Testis (tissue), 2 donors: ENCODE measurements at regions not wholly inside any gene's neighbourhood (a gene's known extent, or its start where the extent isn't known, plus 50 kb on each side); places are given as distances from the start of the nearest gene placed in this dataset.

Source experiments
- DNase-seq: peaks from one replicate; pipeline ENCODE4 v3.0.0-alpha.2; 2019
- H3K27ac ChIP-seq, 2 donors: fragments of 200-600 bp; sonication (generic); one replicate each; pipeline ENCODE4 v1.5.1; 2019
- H3K27me3 ChIP-seq: fragments of 200-600 bp; sonication (generic); one replicate; pipeline ENCODE4 v1.5.1; 2019
- H3K36me3 ChIP-seq: fragments of 200-600 bp; sonication (generic); one replicate; pipeline ENCODE4 v1.5.1; 2017; ENCODE audit warnings: low read depth; ENCODE audit errors: missing control alignments
- H3K4me1 ChIP-seq: fragments of 200-600 bp; sonication (generic); one replicate; pipeline ENCODE4 v1.5.1; 2019
- H3K4me3 ChIP-seq, 2 donors: fragments of 200-600 bp; sonication (generic); one replicate each; pipeline ENCODE4 v1.5.1; 2017 to 2019
- H3K9me3 ChIP-seq: fragments of 200-600 bp; sonication (generic); one replicate; pipeline ENCODE4 v1.5.1; 2017
- POLR2A ChIP-seq: fragments of 450-650 bp; IDR thresholded peaks from one replicate; pipeline ENCODE4 v1.6.1; 2017; ENCODE audit warnings: antibody characterized with exemption, mild to moderate bottlenecking, moderate library complexity
- WGBS, 2 donors: methylation state at CpG; one replicate each; pipeline ENCODE4 v1.1.5; 2018; 5-methylcytosine and 5-hydroxymethylcytosine counted together
- intact Hi-C: fragments of 100-400 bp; cut with DNase I; formaldehyde crosslinking; loops from one replicate; pipeline ENCODE4 v1.15.1; 2023; ENCODE audit warnings: low total_unique reads
- TF ChIP-seq, protein P1 (sequence below), 3 experiments: fragments of 450-650 bp in 2 of 3; fragments of 200-600 bp in 1 of 3; sonication (generic) in 1 of 3; IDR thresholded peaks; one replicate each; pipeline ENCODE4 v1.5.1; 2016 to 2019; ENCODE audit warnings: antibody characterized with exemption in 3 of 3, mild to moderate bottlenecking in 2 of 3, moderate library complexity in 1 of 3

DNA sequence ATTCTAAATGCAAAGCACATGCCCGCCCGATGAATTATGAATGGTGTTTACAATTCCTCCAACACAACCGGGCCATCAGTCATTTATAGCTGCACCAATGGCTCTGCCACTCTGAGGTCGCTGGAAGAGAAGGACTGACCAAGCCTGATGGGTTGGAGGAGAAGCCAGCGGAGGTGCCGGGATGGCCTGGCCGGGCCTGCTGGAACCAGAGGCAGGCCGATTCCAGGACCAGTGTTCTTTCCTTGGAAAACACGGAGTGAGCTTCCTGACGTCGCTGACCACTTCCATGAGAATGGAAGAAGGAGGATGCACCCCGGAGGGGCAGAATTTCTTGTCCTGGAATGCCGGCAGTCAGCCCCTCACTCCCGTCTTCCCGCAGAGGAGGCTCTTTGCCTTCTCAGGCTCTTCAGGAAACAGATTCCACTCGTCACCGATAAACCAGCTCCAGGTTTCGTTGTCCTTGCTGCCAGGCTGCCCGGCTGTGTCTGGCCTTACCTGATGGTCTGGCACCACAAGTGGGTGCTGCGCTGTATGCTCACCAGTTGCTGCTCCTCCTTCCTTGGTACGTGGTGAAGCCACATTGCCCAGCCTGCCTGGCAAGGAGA is 358.5 kb upstream of the SFSWAP start:
- no peak for DNase-seq
- Histone ChIP-seq H3K4me1 (peaks cover 36% of the 10 kb centered on the region), H3K4me3 (no peak overlapping the region), H3K27ac (no peak overlapping the region), H3K36me3 (no peaks in the 10 kb centered on the region), H3K9me3 (no peaks in the 10 kb centered on the region), H3K27me3 (no peaks in the 10 kb centered on the region)
- WGBS, 2 donors: 65 to 72% methylated on average over 19 to 21 of the region's 21 CpGs
- no peak for TF ChIP-seq POLR2A
- TF ChIP-seq, protein P1, sequence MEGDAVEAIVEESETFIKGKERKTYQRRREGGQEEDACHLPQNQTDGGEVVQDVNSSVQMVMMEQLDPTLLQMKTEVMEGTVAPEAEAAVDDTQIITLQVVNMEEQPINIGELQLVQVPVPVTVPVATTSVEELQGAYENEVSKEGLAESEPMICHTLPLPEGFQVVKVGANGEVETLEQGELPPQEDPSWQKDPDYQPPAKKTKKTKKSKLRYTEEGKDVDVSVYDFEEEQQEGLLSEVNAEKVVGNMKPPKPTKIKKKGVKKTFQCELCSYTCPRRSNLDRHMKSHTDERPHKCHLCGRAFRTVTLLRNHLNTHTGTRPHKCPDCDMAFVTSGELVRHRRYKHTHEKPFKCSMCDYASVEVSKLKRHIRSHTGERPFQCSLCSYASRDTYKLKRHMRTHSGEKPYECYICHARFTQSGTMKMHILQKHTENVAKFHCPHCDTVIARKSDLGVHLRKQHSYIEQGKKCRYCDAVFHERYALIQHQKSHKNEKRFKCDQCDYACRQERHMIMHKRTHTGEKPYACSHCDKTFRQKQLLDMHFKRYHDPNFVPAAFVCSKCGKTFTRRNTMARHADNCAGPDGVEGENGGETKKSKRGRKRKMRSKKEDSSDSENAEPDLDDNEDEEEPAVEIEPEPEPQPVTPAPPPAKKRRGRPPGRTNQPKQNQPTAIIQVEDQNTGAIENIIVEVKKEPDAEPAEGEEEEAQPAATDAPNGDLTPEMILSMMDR (IDR thresholded peaks at IDR 0.05): no peak
- intact Hi-C loops: no loop called here

DNA sequence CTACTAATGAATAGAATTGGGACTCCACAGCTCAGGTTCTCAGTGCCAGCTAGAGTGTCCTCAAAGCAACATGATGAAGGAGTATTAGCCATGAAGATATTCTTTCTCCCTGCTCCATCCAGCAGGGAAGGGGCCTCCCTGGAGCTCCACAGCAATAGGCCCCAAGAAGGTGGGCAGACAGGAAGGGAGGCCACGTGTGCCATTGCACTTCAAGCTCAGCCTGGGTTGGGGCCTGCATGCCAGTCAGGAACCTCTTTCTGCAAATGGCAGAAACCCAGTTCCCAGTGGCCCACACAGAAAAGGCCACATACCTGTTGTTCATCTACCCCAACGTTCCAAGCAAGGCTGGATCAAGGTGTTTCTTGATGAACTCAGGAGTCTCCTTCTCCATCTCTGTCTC is 357.5 kb upstream of the SFSWAP start:
- Histone ChIP-seq H3K36me3 (no peaks in the 10 kb centered on the region), H3K4me3 (no peak overlapping the region), H3K27me3 (no peaks in the 10 kb centered on the region), H3K9me3 (no peaks in the 10 kb centered on the region), H3K27ac (no peak overlapping the region), H3K4me1 (peaks cover 26% of the 10 kb centered on the region)
- 65 to 79% methylated on average over 2 of the region's 2 CpGs for WGBS, 2 donors
- TF ChIP-seq, protein P1 (IDR thresholded peaks at IDR 0.05): no peak
- no peak for TF ChIP-seq POLR2A
- DNase-seq: no peak
- intact Hi-C loops: no loop called here

DNA sequence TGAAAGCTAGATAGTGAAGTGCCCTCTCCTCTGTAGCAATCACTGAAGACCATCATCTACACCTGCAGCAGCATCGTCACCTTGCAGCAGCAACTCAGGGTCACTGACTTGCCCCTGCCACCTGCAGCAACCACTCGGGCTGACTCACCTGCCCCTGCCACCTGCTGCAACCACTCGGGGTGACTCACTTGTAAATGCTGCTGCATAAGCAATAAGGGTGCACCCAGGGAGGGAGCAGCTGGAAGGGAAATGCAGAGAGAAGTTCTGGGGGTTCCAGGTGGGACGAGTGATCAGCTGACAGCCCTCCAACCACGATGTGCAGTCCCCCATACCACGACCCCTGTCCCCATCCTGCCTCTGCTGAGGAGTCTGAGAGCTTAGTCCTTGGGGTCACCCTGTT is 357.1 kb upstream of the SFSWAP start:
- 68 to 82% methylated on average over 3 to 6 of the region's 6 CpGs for WGBS, 2 donors
- no peaks in the 10 kb centered on the region for H3K9me3 ChIP-seq
- H3K27ac ChIP-seq: no peak overlapping the region
- peaks cover 22% of the 10 kb centered on the region for H3K4me1 ChIP-seq
- TF ChIP-seq, protein P1 (IDR thresholded peaks at IDR 0.05): no peak
- no peak for TF ChIP-seq POLR2A
- no peaks in the 10 kb centered on the region for H3K36me3 ChIP-seq
- DNase-seq: no peak
- no peaks in the 10 kb centered on the region for H3K27me3 ChIP-seq
- no peak overlapping the region for H3K4me3 ChIP-seq
- intact Hi-C loops: no loop called here

DNA sequence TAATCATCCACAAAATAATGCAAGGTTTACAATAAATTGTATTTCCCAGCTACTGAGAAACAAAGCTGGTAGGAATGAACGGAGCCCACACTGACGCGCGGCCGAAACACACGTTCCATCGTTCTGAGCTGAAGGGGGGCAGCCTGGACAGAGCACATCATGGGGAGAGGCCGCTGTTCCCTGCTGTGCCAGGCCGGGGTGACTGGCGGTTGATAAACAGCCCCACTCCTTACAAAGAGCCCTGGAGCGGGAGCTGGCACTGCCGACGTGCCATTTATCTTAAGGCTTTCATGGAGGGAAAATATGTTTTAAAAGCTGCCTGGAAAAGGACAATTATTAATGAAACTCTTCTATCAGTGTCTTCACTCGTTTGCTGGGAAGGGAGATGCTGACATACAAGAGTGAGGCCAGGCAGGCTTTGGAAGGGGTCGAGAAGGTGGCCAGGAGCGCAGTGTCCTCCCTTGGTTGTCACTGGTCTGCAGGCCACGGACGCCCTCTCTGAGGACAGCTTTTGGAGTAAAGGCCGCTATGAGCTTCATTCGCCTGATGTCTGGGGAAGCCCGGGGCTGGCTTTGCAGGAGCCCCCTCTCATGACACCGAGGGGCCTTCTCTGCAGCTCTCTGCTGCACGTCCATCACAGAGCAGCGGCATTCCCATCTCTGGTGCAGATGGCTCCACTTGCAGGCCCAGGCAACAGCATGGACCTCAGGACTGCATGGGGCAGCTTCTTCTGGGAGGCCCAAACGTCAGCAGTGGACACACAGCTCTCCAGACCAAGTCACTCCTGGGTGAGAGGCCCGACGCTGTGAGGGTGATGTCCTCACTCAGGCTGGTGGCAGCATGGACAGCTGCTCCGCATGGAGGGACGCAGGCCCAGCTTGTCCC is 355.3 kb upstream of the SFSWAP start:
- TF ChIP-seq, protein P1 (IDR thresholded peaks at IDR 0.05): no peak
- no peak for TF ChIP-seq POLR2A
- Histone ChIP-seq H3K27me3 (no peaks in the 10 kb centered on the region), H3K4me3 (no peak overlapping the region), H3K4me1 (peaks cover 8% of the 10 kb centered on the region), H3K36me3 (no peaks in the 10 kb centered on the region), H3K27ac (no peak overlapping the region), H3K9me3 (no peaks in the 10 kb centered on the region)
- 89 to 94% methylated on average over 22 to 29 of the region's 29 CpGs for WGBS, 2 donors
- no peak for DNase-seq
- intact Hi-C loops: no loop called here
